GM18867 (cell line): ENCODE measurements at regions not wholly inside any gene's neighbourhood (a gene's known extent, or its start where the extent isn't known, plus 50 kb on each side); places are given as distances from the start of the nearest gene placed in this dataset.
"Not testable (repeated sequence)": the region's sequence is repeated elsewhere in the genome, so short reads cannot be mapped to it uniquely, and the experiment has no call there.

Experiments used
- ATAC-seq: cut with Tn5 transposase; IDR thresholded peaks from one replicate; pipeline ENCODE4 v1.9.1; 2021; ENCODE audit warnings: mild to moderate bottlenecking, moderate library complexity; ENCODE audit not compliant: unreplicated experiment

- not testable (repeated sequence) for ATAC-seq
These were observed 52.9 kb upstream of the HELT start for GRCh38 chr4:184965230-184966050.

- not testable (repeated sequence) for ATAC-seq
These were observed 52.1 kb upstream of the HELT start for GRCh38 chr4:184966051-184966691.

DNA sequence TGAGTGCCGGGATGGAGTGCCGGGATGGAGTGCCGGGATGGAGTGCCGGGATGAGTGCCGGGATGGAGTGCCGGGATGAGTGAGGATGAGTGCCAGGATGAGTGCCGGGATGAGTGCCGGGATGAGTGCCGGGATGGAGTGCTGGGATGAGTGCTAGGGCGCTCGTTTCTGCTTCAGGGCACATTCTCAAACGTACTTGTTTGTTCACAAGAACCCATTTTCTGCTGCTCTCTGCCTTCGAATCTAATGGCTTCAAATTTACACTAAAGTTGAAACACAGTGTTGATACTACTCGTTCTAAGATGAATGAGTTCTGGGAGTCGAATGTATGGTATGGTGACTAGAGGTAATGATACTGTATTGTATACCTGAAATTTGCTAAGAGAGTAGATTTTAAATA lies 50.6 kb upstream of the HELT start:
- ATAC-seq, result not testable (repeated sequence)

- no peak for ATAC-seq
These were observed 49.9 kb upstream of the HELT start for GRCh38 chr4:184968366-184968765.
